Dendritic cell treated with granulocyte-macrophage colony-stimulating factor and Interleukin-4, amounts not matched to agents 40 ng/mL and 50 ng/mL, for 4 days (primary cell): ENCODE measurements at regions not wholly inside any gene's neighbourhood (a gene's known extent, or its start where the extent isn't known, plus 50 kb on each side); places are given as distances from the start of the nearest gene placed in this dataset.
"Not testable (repeated sequence)": the region's sequence is repeated elsewhere in the genome, so short reads cannot be mapped to it uniquely, and the experiment has no call there.

Source experiments
- H3K27ac Mint-ChIP-seq: one replicate; pipeline ENCODE4 v1.8.0; 2022; ENCODE audit warnings: mild to moderate bottlenecking, mixed read lengths
- H3K27me3 Mint-ChIP-seq: one replicate; pipeline ENCODE4 v1.8.0; 2022; ENCODE audit warnings: mild to moderate bottlenecking, mixed read lengths
- H3K36me3 Mint-ChIP-seq: one replicate; pipeline ENCODE4 v1.8.0; 2022; ENCODE audit warnings: low read depth, mixed read lengths
- H3K4me1 Mint-ChIP-seq: one replicate; pipeline ENCODE4 v1.8.0; 2022; ENCODE audit warnings: low read depth, mixed read lengths
- H3K4me3 Mint-ChIP-seq: one replicate; pipeline ENCODE4 v1.8.0; 2022; ENCODE audit warnings: mild to moderate bottlenecking, moderate library complexity, mixed read lengths
- H3K9me3 Mint-ChIP-seq: one replicate; pipeline ENCODE4 v1.8.0; 2022; ENCODE audit warnings: mixed read lengths
- intact Hi-C: fragments of 100-400 bp; cut with micrococcal nuclease; formaldehyde crosslinking; loops from one replicate; pipeline ENCODE4 v1.15.0; 2022

GRCh38 chr7:89559596-89559995 is 594.7 kb upstream of the STEAP1 start:
- H3K36me3 Mint-ChIP-seq, result no peaks in the 10 kb centered on the region
- intact Hi-C loops, result no loop called here
- H3K9me3 Mint-ChIP-seq, result peaks cover 16% of the 10 kb centered on the region
- H3K27ac Mint-ChIP-seq, result no peak overlapping the region
- no peaks in the 10 kb centered on the region for H3K27me3 Mint-ChIP-seq
- H3K4me1 Mint-ChIP-seq, result no peaks in the 10 kb centered on the region
- H3K4me3 Mint-ChIP-seq, result no peak overlapping the region

- no peak overlapping the region for H3K4me3 Mint-ChIP-seq
- H3K9me3 Mint-ChIP-seq, result peaks cover 41% of the 10 kb centered on the region
- intact Hi-C loops, result no loop called here
- H3K36me3 Mint-ChIP-seq, result no peaks in the 10 kb centered on the region
- no peak overlapping the region for H3K27ac Mint-ChIP-seq
- H3K4me1 Mint-ChIP-seq, result no peaks in the 10 kb centered on the region
- no peaks in the 10 kb centered on the region for H3K27me3 Mint-ChIP-seq
Observed at GRCh38 chr7:89563597-89563996, 590.7 kb upstream of the STEAP1 start.

GRCh38 chr7:89584896-89585295 is 569.4 kb upstream of the STEAP1 start:
- Mint-ChIP-seq H3K36me3 (no peaks in the 10 kb centered on the region), H3K4me1 (no peaks in the 10 kb centered on the region), H3K9me3 (peaks cover 54% of the 10 kb centered on the region), H3K4me3 (no peak overlapping the region), H3K27me3 (no peaks in the 10 kb centered on the region), H3K27ac (no peak overlapping the region)
- intact Hi-C loops, result no loop called here

GRCh38 chr7:89593125-89593524 is 561.1 kb upstream of the STEAP1 start:
- intact Hi-C loops, result no loop called here
- H3K4me3 Mint-ChIP-seq, result no peak overlapping the region
- H3K27me3 Mint-ChIP-seq, result no peaks in the 10 kb centered on the region
- no peaks in the 10 kb centered on the region for H3K4me1 Mint-ChIP-seq
- peaks cover 11% of the 10 kb centered on the region for H3K9me3 Mint-ChIP-seq
- no peak overlapping the region for H3K27ac Mint-ChIP-seq
- H3K36me3 Mint-ChIP-seq, result no peaks in the 10 kb centered on the region

- H3K4me3 Mint-ChIP-seq, result no peak overlapping the region
- no peaks in the 10 kb centered on the region for H3K27me3 Mint-ChIP-seq
- intact Hi-C loops, result no loop called here
- H3K4me1 Mint-ChIP-seq, result no peaks in the 10 kb centered on the region
- no peaks in the 10 kb centered on the region for H3K36me3 Mint-ChIP-seq
- H3K27ac Mint-ChIP-seq, result no peak overlapping the region
- H3K9me3 Mint-ChIP-seq, result peaks cover 25% of the 10 kb centered on the region
Observed at GRCh38 chr7:89602984-89603383, 551.3 kb upstream of the STEAP1 start.

GRCh38 chr7:89605362-89605761 is 548.9 kb upstream of the STEAP1 start:
- no peaks in the 10 kb centered on the region for H3K36me3 Mint-ChIP-seq
- H3K4me3 Mint-ChIP-seq, result no peak overlapping the region
- no peaks in the 10 kb centered on the region for H3K4me1 Mint-ChIP-seq
- H3K9me3 Mint-ChIP-seq, result peaks cover 20% of the 10 kb centered on the region
- H3K27me3 Mint-ChIP-seq, result no peaks in the 10 kb centered on the region
- intact Hi-C loops, result no loop called here
- no peak overlapping the region for H3K27ac Mint-ChIP-seq

- Mint-ChIP-seq H3K27me3 (no peaks in the 10 kb centered on the region), H3K9me3 (peaks cover 8% of the 10 kb centered on the region), H3K4me3 (no peak overlapping the region), H3K36me3 (no peaks in the 10 kb centered on the region), H3K27ac (no peak overlapping the region), H3K4me1 (no peaks in the 10 kb centered on the region)
- intact Hi-C loops, result no loop called here
Observed at GRCh38 chr7:89606511-89606910, 547.8 kb upstream of the STEAP1 start.

- no peaks in the 10 kb centered on the region for H3K9me3 Mint-ChIP-seq
- intact Hi-C loops, result no loop called here
- H3K4me3 Mint-ChIP-seq, result no peak overlapping the region
- no peaks in the 10 kb centered on the region for H3K36me3 Mint-ChIP-seq
- H3K27me3 Mint-ChIP-seq, result no peaks in the 10 kb centered on the region
- H3K27ac Mint-ChIP-seq, result no peak overlapping the region
- no peaks in the 10 kb centered on the region for H3K4me1 Mint-ChIP-seq
Observed at GRCh38 chr7:89607792-89608191, 546.5 kb upstream of the STEAP1 start.

GRCh38 chr7:89616829-89617228 is 537.4 kb upstream of the STEAP1 start:
- intact Hi-C loops, result not testable (repeated sequence)

GRCh38 chr7:89618274-89618673 is 536.0 kb upstream of the STEAP1 start:
- Mint-ChIP-seq H3K27ac (no peak overlapping the region), H3K9me3 (no peaks in the 10 kb centered on the region), H3K4me1 (no peaks in the 10 kb centered on the region), H3K4me3 (no peak overlapping the region), H3K27me3 (no peaks in the 10 kb centered on the region), H3K36me3 (no peaks in the 10 kb centered on the region)
- intact Hi-C loops, result no loop called here

More at GRCh38 chr7:89616829-89617228, 537.4 kb upstream of the STEAP1 start:
- not testable (repeated sequence) for H3K36me3 Mint-ChIP-seq, H3K27me3 Mint-ChIP-seq, H3K4me1 Mint-ChIP-seq, H3K4me3 Mint-ChIP-seq, H3K27ac Mint-ChIP-seq, H3K9me3 Mint-ChIP-seq

GRCh38 chr7:89621925-89622641 is 532.2 kb upstream of the STEAP1 start:
- H3K27me3 Mint-ChIP-seq, result no peaks in the 10 kb centered on the region
- no peaks in the 10 kb centered on the region for H3K9me3 Mint-ChIP-seq
- no peak overlapping the region for H3K4me3 Mint-ChIP-seq
- intact Hi-C loops, result loop anchor here (5.0 kb wide), 1 partner anchor 1075 kb away; no protein-coding TSS in a partner anchor
- H3K27ac Mint-ChIP-seq, result no peak overlapping the region
- no peaks in the 10 kb centered on the region for H3K36me3 Mint-ChIP-seq
- no peaks in the 10 kb centered on the region for H3K4me1 Mint-ChIP-seq

- H3K9me3 Mint-ChIP-seq, result no peaks in the 10 kb centered on the region
- intact Hi-C loops, result loop anchor here (5.0 kb wide), 1 partner anchor 1076 kb away; no protein-coding TSS in a partner anchor
- H3K36me3 Mint-ChIP-seq, result no peaks in the 10 kb centered on the region
- H3K27ac Mint-ChIP-seq, result no peak overlapping the region
- no peaks in the 10 kb centered on the region for H3K4me1 Mint-ChIP-seq
- no peak overlapping the region for H3K4me3 Mint-ChIP-seq
- no peaks in the 10 kb centered on the region for H3K27me3 Mint-ChIP-seq
Observed at GRCh38 chr7:89623018-89623672, 531.1 kb upstream of the STEAP1 start.

- intact Hi-C loops, result loop anchor here (5.0 kb wide), 1 partner anchor 1077 kb away; no protein-coding TSS in a partner anchor
- H3K4me1 Mint-ChIP-seq, H3K27ac Mint-ChIP-seq, H3K9me3 Mint-ChIP-seq, H3K36me3 Mint-ChIP-seq, H3K27me3 Mint-ChIP-seq, H3K4me3 Mint-ChIP-seq: not testable (repeated sequence)
Observed at GRCh38 chr7:89624155-89624554, 530.1 kb upstream of the STEAP1 start.

GRCh38 chr7:89648509-89648908 is 505.8 kb upstream of the STEAP1 start:
- Mint-ChIP-seq H3K36me3 (no peaks in the 10 kb centered on the region), H3K27me3 (no peaks in the 10 kb centered on the region), H3K9me3 (no peaks in the 10 kb centered on the region), H3K27ac (no peak overlapping the region), H3K4me3 (no peak overlapping the region), H3K4me1 (no peaks in the 10 kb centered on the region)
- intact Hi-C loops, result no loop called here

GRCh38 chr7:89655946-89656345 is 498.3 kb upstream of the STEAP1 start:
- Mint-ChIP-seq H3K36me3 (no peaks in the 10 kb centered on the region), H3K27me3 (no peaks in the 10 kb centered on the region), H3K9me3 (no peaks in the 10 kb centered on the region), H3K27ac (no peak overlapping the region), H3K4me3 (no peak overlapping the region), H3K4me1 (no peaks in the 10 kb centered on the region)
- intact Hi-C loops, result no loop called here
